Kasumi-1 (cell line): ENCODE measurements at regions not wholly inside any gene's neighbourhood (a gene's known extent, or its start where the extent isn't known, plus 50 kb on each side); places are given as distances from the start of the nearest gene placed in this dataset.

Source experiments
- DNase-seq, 2 experiments: peaks; one replicate each; lab custom pipeline; 2025; lab: John Stamatoyannopoulos, UW

- DNase-seq: peak; percentile 2 to 16
Observed at GRCh38 chr12:105705765-105706164, 375.3 kb downstream of the C12orf75 start.

GRCh38 chr12:105706321-105706972, 376.0 kb downstream of the C12orf75 start:
- no peak for DNase-seq

- no peak for DNase-seq
Observed at GRCh38 chr12:105706973-105707334, 376.5 kb downstream of the C12orf75 start.

GRCh38 chr12:105713606-105714305, 383.3 kb downstream of the C12orf75 start:
- DNase-seq: no peak

GRCh38 chr12:105716621-105717020, 386.1 kb downstream of the C12orf75 start:
- DNase-seq: no peak

- no peak for DNase-seq
Observed at GRCh38 chr12:105721051-105721825, 390.7 kb downstream of the C12orf75 start.

GRCh38 chr12:105721891-105722290, 391.4 kb downstream of the C12orf75 start:
- no peak for DNase-seq

GRCh38 chr12:105723066-105723465, 392.6 kb downstream of the C12orf75 start:
- DNase-seq: no peak

GRCh38 chr12:105723494-105723893, 393.0 kb downstream of the C12orf75 start:
- DNase-seq: no peak

GRCh38 chr12:105724641-105725040, 394.1 kb downstream of the C12orf75 start:
- DNase-seq: no peak

GRCh38 chr12:105725054-105725453, 394.6 kb downstream of the C12orf75 start:
- DNase-seq: no peak

- no peak for DNase-seq
Observed at GRCh38 chr12:105729181-105729771, 398.8 kb downstream of the C12orf75 start.

- no peak for DNase-seq
Observed at GRCh38 chr12:105729926-105730325, 399.4 kb downstream of the C12orf75 start.

GRCh38 chr12:105733579-105733978, 403.1 kb downstream of the C12orf75 start:
- no peak for DNase-seq

GRCh38 chr12:105736498-105736897, 402.3 kb downstream of the NUAK1 start:
- no peak for DNase-seq

- no peak for DNase-seq
Observed at GRCh38 chr12:105738051-105738450, 400.7 kb downstream of the NUAK1 start.

GRCh38 chr12:105740369-105740768, 398.4 kb downstream of the NUAK1 start:
- DNase-seq: no peak

- DNase-seq: no peak
Observed at GRCh38 chr12:105740970-105741725, 397.6 kb downstream of the NUAK1 start.

- DNase-seq: no peak
Observed at GRCh38 chr12:105741786-105742566, 396.8 kb downstream of the NUAK1 start.

- DNase-seq: no peak
Observed at GRCh38 chr12:105742567-105742874, 396.2 kb downstream of the NUAK1 start.

- no peak for DNase-seq
Observed at GRCh38 chr12:105744371-105745058, 394.2 kb downstream of the NUAK1 start.
